Keratinocyte (primary cell): ENCODE measurements at regions not wholly inside any gene's neighbourhood (a gene's known extent, or its start where the extent isn't known, plus 50 kb on each side); places are given as distances from the start of the nearest gene placed in this dataset.

Source experiments
- DNase-seq: peaks from one replicate; pipeline ENCODE4 v3.0.0-alpha.2; 2011; ENCODE audit warnings: low read depth, missing footprints, low spot score
- FAIRE-seq: peaks from 2 replicates; lab custom pipeline; 2011; peaks lifted over from hg19 to GRCh38; lab: Jason Lieb, UNC
- H2AFZ ChIP-seq: 2 replicates; pipeline ENCODE4 v1.6.0; 2012; ENCODE audit warnings: low read length, control low read depth, inconsistent platforms; ENCODE audit not compliant: control insufficient read depth
- H3K27ac ChIP-seq: 2 replicates; pipeline ENCODE4 v1.5.1; 2011; ENCODE audit warnings: low read length; ENCODE audit not compliant: control insufficient read depth, insufficient read depth
- H3K27me3 ChIP-seq: 3 replicates; pipeline ENCODE4 v1.6.0; 2011; ENCODE audit warnings: low read length; ENCODE audit not compliant: control insufficient read depth, insufficient read depth; ENCODE audit errors: extremely low read depth
- H3K36me3 ChIP-seq, 2 experiments: 2 replicates in 1 of 2; 3 replicates in 1 of 2; pipeline ENCODE4 v1.5.1; 2011; ENCODE audit warnings: low read length in 2 of 2, mild to moderate bottlenecking in 1 of 2; ENCODE audit not compliant: control insufficient read depth in 2 of 2, insufficient read depth in 2 of 2; ENCODE audit errors: extremely low read depth in 1 of 2
- H3K4me1 ChIP-seq: 3 replicates; pipeline ENCODE4 v1.5.1; 2011; ENCODE audit warnings: low read length; ENCODE audit not compliant: control insufficient read depth, insufficient read depth; ENCODE audit errors: extremely low read depth
- H3K4me2 ChIP-seq: 3 replicates; pipeline ENCODE4 v1.6.0; 2011; ENCODE audit warnings: low read depth, low read length; ENCODE audit not compliant: control insufficient read depth, insufficient read depth; ENCODE audit errors: extremely low read depth
- H3K4me3 ChIP-seq, 3 experiments: fragments of 200-600 bp in 1 of 3; sonication (generic) in 1 of 3; 2 replicates in 2 of 3; 3 replicates in 1 of 3; pipeline ENCODE4 v1.5.1; 2011 to 2016; ENCODE audit warnings: low read length in 3 of 3, mild to moderate bottlenecking in 3 of 3, control low read depth in 2 of 3, inconsistent platforms in 1 of 3, low read depth in 1 of 3, mixed read lengths in 1 of 3, mixed run types in 1 of 3, moderate library complexity in 1 of 3; ENCODE audit not compliant: control insufficient read depth in 2 of 3, insufficient read depth in 2 of 3; ENCODE audit errors: extremely low read depth in 1 of 3
- H3K79me2 ChIP-seq: 2 replicates; pipeline ENCODE4 v1.6.0; 2012; ENCODE audit warnings: low read length; ENCODE audit not compliant: control insufficient read depth, insufficient read depth
- H3K9ac ChIP-seq: 3 replicates; pipeline ENCODE4 v1.6.0; 2011; ENCODE audit warnings: low read length; ENCODE audit not compliant: control insufficient read depth, insufficient read depth; ENCODE audit errors: extremely low read depth
- H3K9me1 ChIP-seq: 3 replicates; pipeline ENCODE4 v1.6.0; 2011; ENCODE audit warnings: low read length; ENCODE audit not compliant: control insufficient read depth, insufficient read depth; ENCODE audit errors: extremely low read depth
- H3K9me3 ChIP-seq: 2 replicates; pipeline ENCODE4 v1.5.1; 2012; ENCODE audit warnings: low read depth, low read length; ENCODE audit not compliant: control insufficient read depth
- H4K20me1 ChIP-seq: 3 replicates; pipeline ENCODE4 v1.6.0; 2011; ENCODE audit warnings: low read length; ENCODE audit not compliant: control insufficient read depth, insufficient read depth; ENCODE audit errors: extremely low read depth
- CTCF ChIP-seq, 3 experiments: IDR thresholded peaks in 1 of 3; conservative IDR thresholded peaks in 1 of 3; optimal IDR thresholded peaks in 1 of 3; 2 replicates in 2 of 3; 3 replicates in 1 of 3; pipeline versions ENCODE3 to v1.5.1; 2011; ENCODE audit warnings: low read length in 3 of 3, mild to moderate bottlenecking in 3 of 3, moderate library complexity in 2 of 3, control low read depth in 1 of 3, inconsistent platforms in 1 of 3; ENCODE audit not compliant: insufficient read depth in 2 of 3; ENCODE audit errors: extremely low read depth in 1 of 3
- EZH2 ChIP-seq: IDR thresholded peaks from one replicate; pipeline ENCODE4 v1.6.1; 2012; ENCODE audit warnings: inconsistent platforms, mild to moderate bottlenecking, low read length, moderate library complexity
- dilution Hi-C: fragments of 300-500 bp; cut with MboI; formaldehyde crosslinking; loops from one replicate; pipeline ENCODE4 v1.7.0; 2020; ENCODE audit warnings: low sequenced_read_pairs; ENCODE audit not compliant: extremely low pct_ligation_motif_present

GRCh38 chr10:128571071-128571470 lies 444.8 kb upstream of the MKI67 start:
- Histone ChIP-seq H3K4me1 (no peaks in the 10 kb centered on the region), H3K4me2 (no peak overlapping the region), H3K27me3 (no peaks in the 10 kb centered on the region), H3K4me3 (no peak overlapping the region), H2AFZ (no peak overlapping the region), H3K36me3 (no peaks in the 10 kb centered on the region), H3K9me3 (no peaks in the 10 kb centered on the region), H4K20me1 (no peaks in the 10 kb centered on the region), H3K9ac (no peak overlapping the region), H3K79me2 (no peaks in the 10 kb centered on the region), H3K27ac (no peak overlapping the region), H3K9me1 (no peaks in the 10 kb centered on the region)
- FAIRE-seq = no peak
- no peak for DNase-seq
- dilution Hi-C loops = no loop called here
- no peak for TF ChIP-seq EZH2

- H3K36me3 ChIP-seq = no peaks in the 10 kb centered on the region
- H3K9me1 ChIP-seq = no peaks in the 10 kb centered on the region
- TF ChIP-seq CTCF (optimal IDR thresholded peaks at IDR 0.05 in 1 of 3, IDR thresholded peaks at IDR 0.05 in 1 of 3, conservative IDR thresholded peaks at IDR 0.05 in 1 of 3; ENCODE audit: extremely low read depth in 1 of 3, insufficient read depth in 2 of 3, low read length in 3 of 3) = no peak
- no peak for TF ChIP-seq EZH2
- H3K4me1 ChIP-seq = no peaks in the 10 kb centered on the region
- no peak overlapping the region for H2AFZ ChIP-seq
- no peak overlapping the region for H3K9ac ChIP-seq
- H3K27me3 ChIP-seq = no peaks in the 10 kb centered on the region
- H3K79me2 ChIP-seq = no peaks in the 10 kb centered on the region
- dilution Hi-C loops = no loop called here
- no peak overlapping the region for H3K27ac ChIP-seq
- DNase-seq (no peak), FAIRE-seq (no peak)
- H4K20me1 ChIP-seq = no peaks in the 10 kb centered on the region
- no peak overlapping the region for H3K4me3 ChIP-seq
- H3K9me3 ChIP-seq = no peaks in the 10 kb centered on the region
- no peak overlapping the region for H3K4me2 ChIP-seq
Observed at GRCh38 chr10:128571745-128572144, 445.5 kb upstream of the MKI67 start.

- Histone ChIP-seq H3K9ac (no peak overlapping the region), H4K20me1 (no peaks in the 10 kb centered on the region), H3K4me1 (no peaks in the 10 kb centered on the region), H3K27me3 (no peaks in the 10 kb centered on the region), H3K4me2 (no peak overlapping the region), H3K79me2 (no peaks in the 10 kb centered on the region), H3K4me3 (no peak overlapping the region), H3K9me1 (no peaks in the 10 kb centered on the region), H3K9me3 (no peaks in the 10 kb centered on the region), H2AFZ (no peak overlapping the region), H3K36me3 (no peaks in the 10 kb centered on the region), H3K27ac (no peak overlapping the region)
- FAIRE-seq = no peak
- DNase-seq = no peak
- no peak for TF ChIP-seq EZH2
- TF ChIP-seq CTCF (optimal IDR thresholded peaks at IDR 0.05 in 1 of 3, IDR thresholded peaks at IDR 0.05 in 1 of 3, conservative IDR thresholded peaks at IDR 0.05 in 1 of 3; ENCODE audit: extremely low read depth in 1 of 3, insufficient read depth in 2 of 3, low read length in 3 of 3) = no peak
- dilution Hi-C loops = no loop called here
Observed at GRCh38 chr10:128572696-128573095, 446.5 kb upstream of the MKI67 start.
